CD4-positive, alpha-beta T cell treated with Interleukin-17A for 1 hour (primary cell): ENCODE measurements at regions not wholly inside any gene's neighbourhood (a gene's known extent, or its start where the extent isn't known, plus 50 kb on each side); places are given as distances from the start of the nearest gene placed in this dataset.
"Not testable (repeated sequence)": the region's sequence is repeated elsewhere in the genome, so short reads cannot be mapped to it uniquely, and the experiment has no call there.

ENCODE experiments used
- DNase-seq: peaks from one replicate; pipeline ENCODE4 v3.0.0-alpha.2; 2020

DNA sequence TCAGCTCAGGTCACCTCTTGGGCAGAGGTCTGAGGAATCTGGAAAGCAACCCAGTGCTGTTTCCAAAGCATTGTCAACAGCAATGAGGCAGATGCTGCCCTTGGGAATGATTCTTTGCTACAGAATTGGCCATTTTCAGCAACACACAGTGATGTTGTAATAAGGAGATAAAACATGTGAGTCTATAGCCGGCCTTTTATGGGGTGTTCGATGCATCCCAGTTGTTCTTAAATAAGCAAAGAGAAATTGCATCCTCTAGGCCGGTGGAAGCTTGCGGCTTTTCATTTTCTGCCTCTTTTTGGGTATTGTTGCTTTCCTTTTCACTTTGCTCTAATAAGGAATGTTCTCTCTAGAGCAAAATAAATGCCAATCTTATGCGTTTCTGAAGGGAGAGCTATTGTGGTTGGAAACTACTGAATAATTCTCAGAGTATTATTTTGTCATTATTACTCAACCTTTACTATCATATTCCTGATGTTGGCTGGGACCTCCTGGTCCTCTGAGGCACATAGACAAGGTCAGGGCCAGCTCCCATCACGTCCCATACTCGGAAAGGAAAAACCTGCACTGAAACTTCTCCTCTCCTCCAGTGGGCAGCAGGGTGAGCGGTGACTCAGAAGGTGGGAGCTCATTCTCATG, 214.2 kb downstream of the CDH26 start:
- DNase-seq, result no peak

DNA sequence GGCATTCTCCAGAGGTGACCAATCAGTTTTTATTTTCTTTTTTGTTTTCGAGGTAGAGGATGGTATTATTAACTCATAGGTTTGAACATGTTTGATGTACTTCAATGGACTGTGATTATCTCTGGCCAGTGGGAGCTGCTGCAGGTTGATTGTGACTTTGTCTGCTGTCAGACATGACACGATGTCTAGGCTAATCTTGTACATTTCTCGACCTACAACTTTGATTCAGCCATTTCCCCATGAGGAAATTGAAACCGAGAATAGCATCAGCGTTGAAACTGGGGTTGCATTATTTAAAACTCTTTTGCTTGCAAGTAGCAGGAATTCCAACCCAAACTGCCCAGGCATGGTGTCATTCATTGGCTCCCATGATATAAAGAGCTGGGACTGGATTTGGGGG, 218.9 kb downstream of the CDH26 start:
- DNase-seq, result no peak

DNA sequence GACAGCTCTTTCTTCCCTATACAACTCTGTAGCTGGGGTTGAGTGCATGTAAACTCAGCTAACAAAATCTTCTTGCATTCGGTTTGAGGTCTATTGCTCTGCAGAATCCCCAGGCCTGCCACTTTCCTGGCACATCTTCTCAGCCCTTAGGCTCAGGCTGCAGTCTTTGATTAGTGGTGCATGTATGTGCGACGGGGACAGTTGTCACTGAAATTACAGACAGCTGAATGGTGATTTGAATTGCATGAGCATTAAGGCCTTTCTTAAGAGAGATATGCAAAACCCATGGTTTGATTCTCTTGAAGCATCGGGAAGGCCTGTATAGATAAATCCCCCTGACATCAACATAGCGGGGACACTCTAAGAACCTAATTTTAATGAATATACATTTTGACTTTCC, 222.8 kb downstream of the CDH26 start:
- DNase-seq, result no peak

DNA sequence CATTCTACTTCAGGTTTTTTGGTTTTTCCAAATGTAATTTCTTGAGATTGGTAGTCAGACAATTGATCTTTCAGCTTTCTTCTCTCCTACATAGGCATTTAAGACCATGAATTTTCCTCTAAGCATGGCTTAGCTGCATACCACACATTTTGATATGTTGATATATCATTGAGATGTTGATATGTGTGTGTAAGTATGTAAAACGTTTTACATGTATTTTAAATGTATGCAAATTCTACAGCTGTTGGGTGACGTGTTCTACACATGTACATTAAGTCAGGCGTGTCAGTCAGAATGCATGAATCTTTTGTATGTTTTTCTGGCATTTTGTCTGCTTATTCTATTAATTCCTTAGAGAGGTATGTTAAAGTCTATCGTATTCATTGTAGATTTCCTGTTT, 228.2 kb downstream of the CDH26 start:
- DNase-seq, result no peak

DNA sequence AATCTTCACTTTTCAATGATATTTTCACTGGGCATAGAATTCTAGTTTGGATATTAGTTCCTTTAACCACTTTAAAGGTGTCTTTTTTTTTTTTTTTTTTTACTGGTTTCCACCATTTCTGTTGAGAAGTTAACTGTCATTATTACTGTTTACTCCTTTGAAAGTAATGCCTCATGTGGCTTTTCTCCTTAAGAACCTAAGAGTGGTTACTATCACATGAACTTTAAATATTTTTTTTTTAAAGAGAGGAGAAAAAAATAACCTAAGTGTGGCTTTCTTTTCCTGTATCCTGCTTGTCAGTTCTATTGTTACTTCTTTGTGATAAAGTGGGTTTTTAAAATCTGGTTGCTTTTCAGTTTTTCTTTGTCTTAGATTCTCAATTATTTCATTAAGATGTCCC, 229.5 kb downstream of the CDH26 start:
- DNase-seq, result no peak

DNA sequence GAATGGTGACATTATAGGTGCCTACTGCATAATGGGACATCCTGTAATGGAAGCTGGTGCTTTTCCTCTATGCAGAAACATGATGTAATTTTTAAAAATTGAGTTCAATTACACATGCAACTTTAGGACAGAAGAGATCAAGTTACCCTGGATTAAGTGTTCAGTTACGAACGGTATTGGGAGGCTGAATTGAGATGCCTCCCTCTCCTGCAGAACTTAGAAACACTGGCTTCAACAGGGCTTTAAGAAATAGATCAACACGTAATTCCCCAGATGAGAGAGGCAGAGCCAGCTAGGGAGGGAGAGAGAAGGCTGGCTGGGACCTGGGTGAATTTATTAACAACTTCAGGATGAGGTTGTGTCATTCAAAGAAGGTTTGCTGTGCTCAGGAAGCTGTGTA, 232.8 kb downstream of the CDH26 start:
- no peak for DNase-seq

DNA sequence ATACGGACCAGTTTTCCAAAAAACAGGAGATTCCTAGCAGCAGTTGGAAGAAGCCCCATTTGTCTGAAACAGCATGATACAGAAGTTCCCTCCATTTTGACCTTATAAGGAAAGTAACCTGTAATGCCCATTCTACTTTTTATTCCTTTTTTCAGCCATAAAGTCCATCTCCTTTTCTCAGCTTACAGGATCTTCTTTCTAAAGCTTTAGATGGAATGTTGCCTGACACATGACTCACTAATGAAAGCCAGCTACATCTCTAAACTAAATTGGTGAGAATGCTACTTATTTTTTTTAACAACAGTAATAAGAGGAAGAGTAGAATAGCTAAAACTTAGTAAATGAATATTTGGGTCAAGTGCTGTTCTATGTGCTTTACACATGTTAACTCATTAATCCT, 234.1 kb downstream of the CDH26 start:
- DNase-seq, result no peak

DNA sequence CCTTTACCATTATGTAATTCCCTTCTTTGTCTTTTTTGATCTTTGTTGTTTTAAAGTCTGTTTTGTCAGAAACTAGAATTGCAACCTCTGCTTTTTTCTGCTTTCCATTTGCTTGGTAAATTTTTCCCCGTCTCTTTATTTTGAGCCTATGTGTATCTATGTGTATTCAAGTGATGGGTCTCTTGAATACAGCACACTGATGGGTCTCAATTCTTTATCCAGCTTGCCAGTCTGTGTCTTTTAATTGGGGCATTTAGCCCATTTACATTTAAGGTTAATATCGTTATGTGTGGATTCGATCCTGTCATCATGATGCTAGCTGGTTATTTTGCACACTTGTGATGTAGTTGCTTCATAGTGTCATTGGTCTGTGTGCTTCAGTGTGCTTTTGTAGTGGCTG, 240.9 kb downstream of the CDH26 start:
- DNase-seq, result not testable (repeated sequence)

DNA sequence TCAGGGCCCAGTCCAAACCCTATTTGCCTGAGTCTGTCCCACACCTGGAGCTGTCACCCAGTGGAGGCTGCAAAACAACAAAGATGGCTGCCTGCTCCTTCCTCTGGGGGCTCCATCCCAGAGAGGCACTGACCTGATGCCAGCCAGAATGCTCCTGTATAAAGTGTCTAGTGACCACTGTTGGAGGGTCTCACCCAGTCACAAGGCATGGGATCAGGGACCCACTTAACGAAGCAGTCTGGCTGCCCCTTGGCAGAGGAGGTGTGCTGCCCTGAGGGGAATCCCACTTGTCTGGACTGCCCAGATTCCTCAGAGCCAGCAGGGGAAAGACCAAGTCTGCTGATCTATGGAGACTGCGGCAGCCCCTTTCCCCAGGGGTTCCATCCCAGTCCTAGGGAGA, 241.6 kb downstream of the CDH26 start:
- DNase-seq, result no peak

DNA sequence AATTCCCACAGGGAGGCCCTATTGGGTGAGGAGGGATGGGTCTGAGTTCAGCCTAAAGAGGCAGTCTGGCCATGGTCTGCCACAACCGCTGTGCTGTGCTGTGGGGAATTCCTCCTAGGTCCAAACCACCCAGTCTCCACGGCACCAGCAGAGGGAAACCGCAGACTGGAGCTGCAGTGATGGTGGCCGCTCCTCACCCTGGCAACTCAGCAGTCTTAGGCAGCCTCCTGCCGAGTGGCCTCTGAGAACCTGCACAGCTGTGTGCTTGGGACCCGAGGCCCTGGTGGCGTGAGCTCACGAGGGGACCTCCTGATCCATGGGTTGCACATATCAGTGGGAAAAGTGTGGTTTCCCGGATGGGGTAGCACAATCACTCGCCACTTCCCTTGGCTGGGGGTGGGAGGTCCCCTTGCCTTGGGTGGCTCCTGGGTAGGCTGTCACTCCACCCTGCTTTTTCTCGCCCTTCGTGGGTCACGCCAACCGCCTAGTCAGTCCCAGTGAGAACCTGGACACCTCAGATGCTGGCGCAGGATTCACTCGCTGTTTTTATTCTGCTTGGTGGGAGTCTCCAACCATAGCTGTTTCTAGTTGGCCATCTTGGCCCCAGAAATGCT, 242.2 kb downstream of the CDH26 start:
- no peak for DNase-seq

DNA sequence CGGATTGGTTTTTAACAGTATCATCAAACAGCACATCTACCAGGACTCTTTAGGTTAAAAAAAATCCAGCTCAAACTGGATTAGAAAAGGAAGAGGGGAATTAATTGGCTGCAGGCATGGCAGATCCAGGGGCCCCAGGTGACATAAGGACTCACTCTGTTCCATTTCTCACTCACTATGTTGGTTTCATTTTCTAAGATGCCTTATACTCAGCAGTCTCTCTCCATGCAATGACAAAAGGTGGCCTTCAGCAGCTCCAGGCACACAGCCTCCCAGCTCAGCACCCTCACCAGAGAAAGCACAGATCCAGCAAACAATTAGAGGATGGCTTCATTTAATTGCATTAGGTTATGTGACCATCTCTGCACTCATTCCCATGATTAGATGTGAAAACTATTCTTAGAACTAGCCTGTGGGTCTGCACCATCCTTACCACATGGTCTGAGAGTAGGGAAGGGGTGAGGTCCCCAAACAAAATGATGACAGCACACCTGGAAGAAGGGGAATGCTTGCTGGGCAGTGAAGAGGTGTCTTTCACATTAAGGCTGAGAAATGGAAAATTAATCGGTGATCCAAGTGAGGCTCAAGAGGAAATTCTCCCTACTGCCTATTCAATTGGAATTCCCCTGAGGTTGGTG, 243.1 kb downstream of the CDH26 start:
- no peak for DNase-seq

DNA sequence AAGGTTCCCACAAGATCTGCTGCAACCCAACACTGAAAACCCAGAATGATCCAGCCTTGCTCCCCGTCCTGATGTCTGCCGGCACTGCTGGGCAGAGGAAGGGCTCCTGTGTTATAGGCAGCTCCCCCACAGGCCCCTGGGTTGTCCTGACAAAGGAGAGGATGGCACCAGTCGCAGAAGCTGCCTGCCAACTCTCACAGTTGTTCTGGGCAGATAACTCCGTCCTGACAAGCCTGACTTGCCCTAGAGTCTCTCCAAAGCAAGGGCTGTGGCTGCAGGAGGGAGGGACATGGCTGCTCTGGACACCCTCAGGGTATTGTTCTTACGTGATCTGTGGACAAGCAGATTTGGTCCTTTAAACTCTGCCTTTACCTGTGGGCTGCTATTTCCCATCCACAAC, 243.8 kb downstream of the CDH26 start:
- no peak for DNase-seq

DNA sequence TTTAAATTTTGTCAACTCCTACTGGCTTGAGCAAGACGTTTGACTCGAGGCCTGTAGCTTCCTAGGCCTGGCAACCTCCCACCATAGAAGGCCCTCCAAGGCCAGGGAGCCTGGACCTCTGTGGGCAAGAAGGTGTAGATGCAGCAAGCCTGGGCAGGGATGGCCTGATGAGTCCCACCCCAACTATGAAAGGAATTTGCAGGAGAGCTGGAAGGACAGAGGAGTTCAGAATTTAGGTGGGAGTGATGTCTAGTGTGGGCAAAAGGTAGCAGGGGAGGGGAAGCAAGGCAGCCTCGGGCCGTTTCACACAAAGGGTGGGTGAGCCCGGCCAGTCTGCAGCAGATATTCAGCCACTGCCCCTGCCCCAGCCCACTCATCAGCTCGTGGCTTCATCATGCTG, 245.2 kb downstream of the CDH26 start:
- DNase-seq, result no peak

DNA sequence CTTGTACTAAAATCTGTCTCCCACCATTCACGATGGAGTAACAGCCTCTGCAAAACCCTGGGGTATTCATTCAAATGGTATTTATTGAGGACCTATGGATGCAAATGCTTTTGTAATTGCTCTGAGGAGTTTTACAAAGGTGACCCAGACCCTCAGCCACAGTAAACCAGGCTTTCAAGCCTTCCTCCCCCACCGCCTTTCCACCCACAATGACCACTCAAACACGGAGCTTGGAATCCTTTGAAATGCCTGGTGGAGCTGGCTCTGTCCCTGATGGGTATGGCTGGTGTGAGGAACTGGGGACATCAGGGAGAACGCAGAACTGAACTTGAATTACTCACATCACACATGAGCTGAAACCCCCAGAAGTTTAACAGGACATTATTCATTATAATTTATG, 246.4 kb downstream of the CDH26 start:
- DNase-seq, result no peak

DNA sequence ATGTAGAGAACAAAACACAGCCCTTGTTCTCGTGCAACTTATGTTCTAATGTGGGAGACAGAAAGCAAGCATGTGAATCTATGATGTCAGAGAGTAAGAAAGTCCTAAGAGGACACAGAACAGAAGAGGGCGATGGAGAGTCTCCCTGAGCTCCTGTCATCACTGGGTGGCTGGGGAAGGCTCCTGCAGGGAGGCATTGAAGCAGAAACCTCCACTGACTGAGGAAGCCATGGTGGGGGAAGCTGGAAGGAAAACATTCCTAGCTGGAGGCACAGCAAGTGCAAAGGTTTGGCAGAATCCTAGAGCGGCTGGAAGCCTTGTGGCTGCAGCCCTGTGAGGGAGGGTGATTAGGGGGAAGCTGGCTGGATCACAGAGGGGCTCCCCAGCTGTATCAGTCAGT, 248.0 kb downstream of the CDH26 start:
- DNase-seq, result no peak

DNA sequence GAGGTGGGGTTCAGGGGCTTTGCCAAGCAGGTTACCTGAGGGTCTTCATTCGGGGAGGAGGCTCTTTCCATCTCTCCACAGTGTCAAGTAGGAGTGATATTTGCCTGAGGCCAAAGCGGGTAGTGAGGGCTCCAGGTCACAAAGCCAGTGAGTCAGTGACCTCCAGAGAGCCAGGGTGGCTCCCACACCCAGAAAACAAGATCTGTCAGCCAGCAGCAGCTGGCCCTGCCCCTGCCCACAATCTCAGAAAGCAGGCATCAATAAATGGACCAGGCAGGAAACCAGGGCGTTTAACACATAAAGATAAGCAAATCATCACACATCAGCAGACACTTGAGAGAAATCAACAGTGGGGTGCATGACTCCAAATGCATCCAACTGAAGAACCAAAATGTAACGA, 250.8 kb downstream of the CDH26 start:
- DNase-seq, result no peak

DNA sequence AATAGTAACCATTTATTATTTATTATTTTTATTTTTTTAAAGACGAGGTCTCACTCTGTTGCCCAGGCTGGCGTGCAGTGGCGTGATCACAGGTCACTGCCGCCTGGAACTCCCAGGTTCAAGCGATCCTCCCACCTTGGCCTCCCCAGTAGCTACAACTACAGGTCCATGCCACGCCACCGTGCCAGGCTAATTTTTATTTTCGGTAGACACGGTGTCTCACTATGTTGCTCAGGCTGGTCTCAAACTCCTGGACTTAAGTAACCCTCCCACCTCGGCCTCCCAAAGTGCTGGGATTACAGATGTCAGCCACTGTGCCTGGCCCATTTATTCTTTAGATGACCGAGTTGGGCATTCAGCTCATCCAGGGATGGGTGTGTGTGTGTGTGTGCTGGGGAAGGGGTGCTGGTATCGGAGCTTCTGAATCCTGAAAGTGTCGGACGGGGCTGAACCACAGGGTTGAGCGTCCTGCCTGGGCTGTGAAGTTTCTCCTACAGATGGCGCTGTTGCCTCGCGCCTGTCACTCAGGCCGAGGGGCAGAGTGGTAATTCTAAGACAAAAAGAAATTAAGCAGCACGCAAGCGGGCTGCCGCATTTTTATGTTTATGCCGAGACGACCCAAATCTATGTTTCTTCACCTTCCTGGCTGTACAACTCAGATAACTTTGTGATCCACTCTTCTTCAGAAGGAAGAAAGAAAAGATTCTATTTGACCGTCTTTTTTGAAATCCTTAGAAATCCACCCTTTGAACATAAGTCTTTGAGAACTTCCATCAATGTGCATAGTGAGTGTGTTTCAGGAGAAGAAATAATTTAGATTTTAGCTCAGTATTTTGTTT, 252.8 kb downstream of the CDH26 start:
- DNase-seq, result peak; percentile 47

DNA sequence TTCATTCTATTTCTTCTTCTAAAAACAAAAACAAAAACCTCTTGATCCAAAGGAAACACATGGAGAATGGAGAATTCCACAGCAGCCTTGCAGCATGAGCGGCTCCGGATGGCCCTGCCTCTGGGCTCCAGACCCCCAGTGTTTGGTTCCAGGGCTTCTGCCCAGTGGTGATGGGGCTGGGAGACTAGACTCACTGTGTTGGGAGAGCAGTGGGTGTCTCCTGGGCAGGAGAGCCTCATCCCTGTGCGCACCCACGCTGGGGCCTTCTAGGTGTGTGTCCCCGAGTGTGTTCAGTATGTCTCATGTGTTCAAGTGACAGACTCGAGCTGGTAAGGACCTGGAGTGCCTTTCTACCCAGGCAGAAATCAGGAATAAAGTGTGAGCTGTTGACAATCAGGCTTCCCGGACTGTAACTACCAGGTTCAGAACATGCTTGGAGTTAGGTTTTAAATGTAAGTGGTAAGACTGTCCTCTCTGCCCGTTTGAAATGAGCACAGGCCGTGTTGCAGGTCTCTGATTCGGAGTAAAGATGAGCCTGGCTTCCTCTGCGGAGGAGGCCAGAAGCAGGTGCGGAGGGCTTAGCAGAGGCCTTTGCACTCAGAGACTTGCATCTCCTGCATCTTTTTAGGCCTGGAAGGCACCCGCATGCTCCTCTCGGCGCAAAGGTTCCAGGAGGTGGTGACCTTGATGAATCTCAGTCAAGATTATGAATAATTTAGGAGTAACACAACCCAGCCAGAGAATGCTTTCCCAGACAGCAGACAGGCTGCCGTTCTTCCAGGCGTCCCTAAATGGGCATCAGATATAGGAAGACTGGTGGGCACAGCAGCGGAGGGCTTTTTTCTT, 253.6 kb downstream of the CDH26 start:
- DNase-seq, result no peak

DNA sequence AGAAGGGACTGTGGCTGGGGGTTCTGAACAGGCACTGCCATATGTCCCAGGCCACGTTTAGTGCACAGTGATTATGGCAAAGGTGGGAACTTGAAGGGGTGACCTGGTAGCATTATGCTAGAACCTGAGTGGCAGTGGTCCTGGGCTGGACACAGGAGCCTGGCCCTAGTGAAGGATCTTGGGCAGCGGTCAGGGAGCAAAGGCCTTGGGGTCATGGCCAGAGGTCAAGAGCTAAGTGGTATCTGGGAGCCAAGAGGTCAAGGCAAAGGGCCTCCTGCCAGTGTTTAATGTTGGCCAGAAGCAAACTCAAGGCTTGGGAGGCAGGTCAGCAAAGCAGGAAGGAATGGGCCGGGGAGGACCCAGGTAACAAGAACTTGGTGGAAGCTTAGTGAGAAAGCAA, 254.5 kb downstream of the CDH26 start:
- no peak for DNase-seq

DNA sequence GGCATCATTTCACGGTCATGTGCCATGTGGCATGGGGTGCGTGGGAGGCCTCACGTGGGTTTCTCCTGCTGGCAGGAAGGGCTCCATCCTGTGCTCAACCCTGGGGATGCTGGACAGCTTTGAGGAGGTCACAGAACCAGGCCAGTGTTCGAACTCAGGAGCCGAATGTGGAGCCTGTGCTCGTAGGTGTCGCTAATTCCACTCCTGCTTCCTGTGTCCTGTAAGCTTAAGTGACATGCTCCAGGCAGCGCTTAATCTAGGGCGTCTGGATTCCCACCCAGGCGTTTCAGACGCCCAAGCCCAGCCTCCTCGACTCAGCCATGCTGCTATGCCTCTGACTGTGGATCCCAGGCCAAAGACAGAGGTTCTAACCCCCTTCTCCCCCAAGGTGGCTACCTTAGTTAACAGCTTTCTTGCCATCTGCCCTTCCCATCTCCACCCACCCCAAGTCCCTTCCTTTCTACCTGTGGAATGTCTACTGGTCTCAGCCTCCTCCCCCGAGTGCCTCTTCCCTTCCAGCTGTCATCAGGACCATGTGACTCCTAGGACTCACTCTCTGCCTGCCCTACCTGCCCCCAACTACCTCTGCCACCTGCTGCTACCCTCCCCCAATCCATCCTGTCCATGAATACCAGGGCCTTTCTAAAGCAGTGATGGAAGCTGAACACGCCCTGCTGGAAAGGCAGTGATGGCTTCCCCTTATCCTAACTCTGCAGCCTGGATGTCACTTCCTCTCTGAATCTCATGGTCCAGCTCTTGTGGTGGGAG, 255.1 kb downstream of the CDH26 start:
- no peak for DNase-seq

DNA sequence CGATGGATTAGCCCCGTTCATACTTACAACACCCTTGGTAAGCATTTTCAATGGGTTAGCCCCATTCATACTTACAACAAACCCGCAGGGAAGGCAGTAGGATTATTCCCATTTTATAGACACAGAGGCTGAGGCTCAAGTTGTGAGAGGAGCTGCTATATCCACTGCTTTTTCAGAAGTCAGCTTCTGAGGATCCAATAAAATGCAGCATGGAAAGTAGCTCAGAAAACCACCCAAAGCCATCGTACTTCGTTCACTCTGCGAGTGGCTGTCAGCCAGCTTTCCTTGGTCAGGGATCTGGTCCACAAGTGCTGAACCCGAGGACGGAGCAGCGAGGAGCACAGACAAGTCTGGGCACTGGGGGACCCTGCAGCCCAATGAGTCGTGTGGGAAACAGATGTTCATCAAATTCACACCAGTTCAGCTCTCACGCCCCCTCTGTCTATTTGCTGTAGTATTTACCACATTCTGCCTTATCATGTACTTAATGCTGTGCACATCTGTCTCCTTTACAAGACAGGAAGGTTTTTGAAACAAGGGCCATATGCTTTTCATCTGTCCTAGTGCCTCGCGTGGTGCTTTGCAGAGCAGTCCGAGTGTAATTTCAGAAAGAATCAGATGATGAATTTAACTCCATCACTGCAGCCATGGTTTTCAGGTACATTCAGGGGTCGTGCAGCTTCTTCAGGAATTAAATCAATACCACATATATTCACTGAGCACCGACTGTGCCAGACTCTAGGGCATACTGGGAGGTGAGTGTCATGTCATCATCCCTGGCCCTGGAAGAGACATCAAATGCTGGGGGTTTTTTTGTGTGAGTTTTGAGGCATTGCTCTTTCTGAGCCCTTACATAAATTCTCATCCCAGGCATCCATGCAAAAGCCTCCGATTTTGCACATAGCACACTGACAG, 256.9 kb downstream of the CDH26 start:
- no peak for DNase-seq
